AG10803 (cell line): ENCODE measurements at regions not wholly inside any gene's neighbourhood (a gene's known extent, or its start where the extent isn't known, plus 50 kb on each side); places are given as distances from the start of the nearest gene placed in this dataset.

ENCODE experiments used
- DNase-seq: peaks from one replicate; pipeline ENCODE4 v3.0.0; 2010; ENCODE audit warnings: low read depth
- H3K4me3 ChIP-seq: 2 replicates; pipeline ENCODE4 v1.5.1; 2011; ENCODE audit warnings: mild to moderate bottlenecking, low read length, control low read depth
- CTCF ChIP-seq: conservative IDR thresholded peaks from 2 replicates; pipeline ENCODE4 v1.5.1; 2011; ENCODE audit warnings: mild to moderate bottlenecking, low read length, control low read depth, inconsistent platforms

GRCh38 chr12:32024884-32025592 lies 65.8 kb downstream of the RESF1 start:
- no peak overlapping the region for H3K4me3 ChIP-seq
- no peak for DNase-seq
- no peak for TF ChIP-seq CTCF

GRCh38 chr12:32025906-32026305 lies 66.7 kb downstream of the RESF1 start:
- no peak for TF ChIP-seq CTCF
- H3K4me3 ChIP-seq = no peak overlapping the region
- DNase-seq = no peak

GRCh38 chr12:32027684-32028365 lies 68.6 kb downstream of the RESF1 start:
- no peak for DNase-seq
- H3K4me3 ChIP-seq = no peak overlapping the region
- TF ChIP-seq CTCF = no peak

- DNase-seq = no peak
- TF ChIP-seq CTCF = no peak
Observed at GRCh38 chr12:32030151-32030550, 70.9 kb downstream of the RESF1 start.

GRCh38 chr12:32030676-32031075 lies 71.5 kb downstream of the RESF1 start:
- TF ChIP-seq CTCF = no peak
- no peak for DNase-seq

More at GRCh38 chr12:32030151-32030550, 70.9 kb downstream of the RESF1 start:
- H3K4me3 ChIP-seq = no peak overlapping the region

GRCh38 chr12:32031109-32031508 lies 71.9 kb downstream of the RESF1 start:
- no peak for TF ChIP-seq CTCF
- H3K4me3 ChIP-seq = no peak overlapping the region
- no peak for DNase-seq

More at GRCh38 chr12:32030676-32031075, 71.5 kb downstream of the RESF1 start:
- H3K4me3 ChIP-seq = no peak overlapping the region

GRCh38 chr12:32032205-32032810 lies 73.1 kb downstream of the RESF1 start:
- no peak for TF ChIP-seq CTCF
- DNase-seq = peak; percentile 40
- H3K4me3 ChIP-seq = no peak overlapping the region
